ENCODE measurements at regions not wholly inside any gene's neighbourhood (a gene's known extent, or its start where the extent isn't known, plus 50 kb on each side); places are given as distances from the start of the nearest gene placed in this dataset.

GRCh38 chr18:22340331-22340730 lies 77.4 kb downstream of the CTAGE1 start:
- ChIA-PET CTCF (no interaction called here), POLR2A (ENCODE audit: unreplicated experiment) (no interaction called here)
- in situ Hi-C loops (cut with MboI; ENCODE audit: low sequenced_read_pairs): no loop called here
- Histone ChIP-seq H2BK5ac (ENCODE audit: low read depth, low read length, poor library complexity, severe bottlenecking) (no peak overlapping the region), H3K56ac (ENCODE audit: extremely low read depth, insufficient read depth, low read length) (no peak overlapping the region), H4K5ac (ENCODE audit: low read depth, low read length) (no peak overlapping the region), H3K9me3 (ENCODE audit: control insufficient read depth, insufficient read depth, low read length) (no peaks in the 10 kb centered on the region), H3K14ac (replicated peaks; ENCODE audit: low read depth, low read length) (no peak overlapping the region), H2BK120ac (ENCODE audit: low read depth, low read length) (no peak overlapping the region), H2BK15ac (ENCODE audit: low read depth, low read length) (no peak overlapping the region), H3K27me3 (ENCODE audit: control insufficient read depth, insufficient read depth, low read length) (peaks cover 12% of the 10 kb centered on the region), H3K4me1 (ENCODE audit: control insufficient read depth, insufficient read depth, low read length) (peaks cover 3% of the 10 kb centered on the region; the same call in 1 of the 2 replicates), H4K20me1 (ENCODE audit: insufficient read depth, low read length) (no peaks in the 10 kb centered on the region), H3K27ac (ENCODE audit: insufficient read depth, low read length) (no peak overlapping the region), H4K8ac (ENCODE audit: low read depth in 2 of 2, low read length in 2 of 2) (no peak overlapping the region), H3K18ac (ENCODE audit: low read depth, low read length) (no peak overlapping the region), H3K4ac (ENCODE audit: low read depth, low read length) (no peak overlapping the region), H3K9me1 (ENCODE audit: insufficient read depth, low read length) (no peaks in the 10 kb centered on the region), H3K9ac (ENCODE audit: low read depth, low read length) (no peak overlapping the region), H2AK5ac (ENCODE audit: low read depth, low read length) (no peak overlapping the region), H3K23ac (ENCODE audit: low read depth, low read length) (no peak overlapping the region), H3K79me1 (ENCODE audit: low read depth in 1 of 2, low read length in 2 of 2) (no peaks in the 10 kb centered on the region), H3K4me2 (ENCODE audit: low read depth, low read length) (no peak overlapping the region), H3K36me3 (ENCODE audit: control insufficient read depth, insufficient read depth, low read length) (no peaks in the 10 kb centered on the region), H2BK20ac (ENCODE audit: low read depth, low read length) (no peak overlapping the region), H2AK9ac (replicated peaks; ENCODE audit: low read depth, low read length, poor library complexity) (no peak overlapping the region), H2AFZ (replicated peaks; ENCODE audit: low read length, poor library complexity) (no peak overlapping the region), H4K91ac (ENCODE audit: insufficient read depth, low read depth, low read length) (no peak overlapping the region), H3K4me3 (ENCODE audit: insufficient read depth, low read depth, low read length) (no peak overlapping the region)
- dilution Hi-C loops (cut with HindIII; ENCODE audit: low sequenced_read_pairs, unreplicated experiment): no loop called here
- ATAC-seq (ENCODE audit: low read depth) (no peak), DNase-seq (no peak)
- TF ChIP-seq RCOR1 (IDR thresholded peaks at IDR 0.05; ENCODE audit: insufficient replicate concordance, low read length) (no peak), MAFK (IDR thresholded peaks at IDR 0.05; ENCODE audit: low read depth, low read length) (no peak), FOS (IDR thresholded peaks at IDR 0.05; ENCODE audit: low read depth, low read length) (no peak), ELK1 (IDR thresholded peaks at IDR 0.05; ENCODE audit: borderline replicate concordance, low read depth, low read length) (no peak), RFX5 (IDR thresholded peaks at IDR 0.05; ENCODE audit: low read depth, low read length) (no peak), NFE2L2 (IDR thresholded peaks at IDR 0.05; ENCODE audit: low read depth, low read length) (no peak), USF2 (IDR thresholded peaks at IDR 0.05; ENCODE audit: low read depth, low read length) (no peak), MXI1 (IDR thresholded peaks at IDR 0.05; ENCODE audit: borderline replicate concordance, low read depth, low read length) (no peak), CHD1 (IDR thresholded peaks at IDR 0.05; ENCODE audit: low read depth, low read length) (no peak), RAD21 (IDR thresholded peaks at IDR 0.05; ENCODE audit: low read length) (no peak), MAZ (IDR thresholded peaks at IDR 0.05; ENCODE audit: borderline replicate concordance, low read depth, low read length) (no peak), SMC3 (IDR thresholded peaks at IDR 0.05; ENCODE audit: low read depth, low read length) (no peak), BHLHE40 (IDR thresholded peaks at IDR 0.05; ENCODE audit: low read depth, low read length) (no peak), POLR2A (IDR thresholded peaks at IDR 0.05; ENCODE audit: low read depth, low read length) (no peak)
- BruUV-seq (replicated peaks): no TSS peak
- intact Hi-C loops (cut with micrococcal nuclease): no loop called here
- WGBS, 2 experiments (ENCODE audit: extremely low coverage in 2 of 2, insufficient read length in 1 of 2): 86% methylated on average over 1 of the region's 3 CpGs; no CpG with 5 or more reads in 1 of the 2 experiments

Measured in IMR-90 (cell line).